ENCODE measurements at regions not wholly inside any gene's neighbourhood (a gene's known extent, or its start where the extent isn't known, plus 50 kb on each side); places are given as distances from the start of the nearest gene placed in this dataset.
"Not testable (repeated sequence)": the region's sequence is repeated elsewhere in the genome, so short reads cannot be mapped to it uniquely, and the experiment has no call there.

DNA sequence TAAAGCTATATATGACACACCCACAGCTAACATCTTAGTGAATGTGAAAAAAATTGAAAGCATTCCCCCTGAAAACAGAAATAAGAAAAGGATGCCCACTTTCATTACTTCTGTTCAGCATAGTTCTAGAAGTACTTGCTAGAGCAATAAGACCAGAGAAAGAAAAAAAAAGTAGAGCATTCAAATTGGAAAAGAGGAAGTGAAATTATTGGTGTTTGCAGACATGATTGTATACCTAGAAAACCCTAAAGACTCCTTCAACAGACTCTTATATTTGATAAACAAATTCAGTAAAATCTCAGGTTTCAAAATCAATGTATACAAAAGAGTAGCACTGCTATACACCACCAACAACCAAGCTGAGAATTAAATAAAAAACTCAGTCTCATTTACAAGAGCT is 1461.0 kb downstream of the AMY1C start:
- TF ChIP-seq, protein P1, sequence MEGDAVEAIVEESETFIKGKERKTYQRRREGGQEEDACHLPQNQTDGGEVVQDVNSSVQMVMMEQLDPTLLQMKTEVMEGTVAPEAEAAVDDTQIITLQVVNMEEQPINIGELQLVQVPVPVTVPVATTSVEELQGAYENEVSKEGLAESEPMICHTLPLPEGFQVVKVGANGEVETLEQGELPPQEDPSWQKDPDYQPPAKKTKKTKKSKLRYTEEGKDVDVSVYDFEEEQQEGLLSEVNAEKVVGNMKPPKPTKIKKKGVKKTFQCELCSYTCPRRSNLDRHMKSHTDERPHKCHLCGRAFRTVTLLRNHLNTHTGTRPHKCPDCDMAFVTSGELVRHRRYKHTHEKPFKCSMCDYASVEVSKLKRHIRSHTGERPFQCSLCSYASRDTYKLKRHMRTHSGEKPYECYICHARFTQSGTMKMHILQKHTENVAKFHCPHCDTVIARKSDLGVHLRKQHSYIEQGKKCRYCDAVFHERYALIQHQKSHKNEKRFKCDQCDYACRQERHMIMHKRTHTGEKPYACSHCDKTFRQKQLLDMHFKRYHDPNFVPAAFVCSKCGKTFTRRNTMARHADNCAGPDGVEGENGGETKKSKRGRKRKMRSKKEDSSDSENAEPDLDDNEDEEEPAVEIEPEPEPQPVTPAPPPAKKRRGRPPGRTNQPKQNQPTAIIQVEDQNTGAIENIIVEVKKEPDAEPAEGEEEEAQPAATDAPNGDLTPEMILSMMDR (IDR thresholded peaks at IDR 0.05; ENCODE audit: extremely low read depth, insufficient read depth, missing control alignments), result no peak
- in situ Hi-C loops (cut with MboI; ENCODE audit: low pct_unique_long_range_greater_than_20kb, low sequenced_read_pairs, unreplicated experiment), result no loop called here
- no peak for DNase-seq (ENCODE audit: low spot score)

DNA sequence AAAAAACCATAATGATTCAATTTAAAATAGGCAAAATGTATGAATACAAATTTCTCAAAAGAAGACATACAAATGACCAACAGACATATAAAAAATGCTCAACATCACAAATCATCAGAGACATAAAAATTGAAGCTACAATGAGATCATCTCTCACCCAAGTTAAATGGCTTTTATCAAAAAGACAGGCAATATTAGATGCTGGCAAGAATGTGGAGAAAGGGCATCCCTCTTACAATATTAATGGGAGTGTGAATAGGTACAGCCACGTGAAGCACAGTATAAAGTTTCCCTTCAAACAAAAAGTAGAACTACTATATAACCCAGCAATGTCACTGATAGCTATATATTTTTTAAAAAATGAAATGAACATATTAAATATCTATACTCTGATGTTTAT is 1481.7 kb downstream of the AMY1C start:
- TF ChIP-seq, protein P1 (IDR thresholded peaks at IDR 0.05; ENCODE audit: extremely low read depth, insufficient read depth, missing control alignments), result no peak
- in situ Hi-C loops (cut with MboI; ENCODE audit: low pct_unique_long_range_greater_than_20kb, low sequenced_read_pairs, unreplicated experiment), result no loop called here

DNA sequence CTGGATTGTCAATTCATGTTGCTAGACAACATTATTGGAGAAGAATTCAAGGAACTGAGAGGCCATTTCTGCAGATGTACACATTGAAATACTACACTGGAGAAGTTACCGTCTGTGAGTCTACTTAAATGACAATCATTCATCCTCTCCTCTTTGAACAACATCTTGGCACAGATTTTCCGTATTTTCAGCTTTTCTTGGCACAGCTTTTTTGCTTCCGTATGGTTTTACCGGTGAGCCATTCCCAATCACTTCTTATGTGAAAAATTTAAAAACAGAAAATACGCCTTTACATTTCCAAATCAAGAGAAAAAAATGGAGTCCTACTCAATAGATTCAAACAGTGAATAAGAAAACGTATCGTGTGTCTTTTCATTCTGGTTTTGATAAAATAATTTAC is 1493.7 kb downstream of the AMY1C start:
- DNase-seq (ENCODE audit: low spot score), result no peak
- in situ Hi-C loops (cut with MboI; ENCODE audit: low pct_unique_long_range_greater_than_20kb, low sequenced_read_pairs, unreplicated experiment), result no loop called here
- TF ChIP-seq, protein P1 (IDR thresholded peaks at IDR 0.05; ENCODE audit: extremely low read depth, insufficient read depth, missing control alignments), result no peak

More for the DNA sequence above, 1481.7 kb downstream of the AMY1C start:
- DNase-seq (ENCODE audit: low spot score), result no peak

DNA sequence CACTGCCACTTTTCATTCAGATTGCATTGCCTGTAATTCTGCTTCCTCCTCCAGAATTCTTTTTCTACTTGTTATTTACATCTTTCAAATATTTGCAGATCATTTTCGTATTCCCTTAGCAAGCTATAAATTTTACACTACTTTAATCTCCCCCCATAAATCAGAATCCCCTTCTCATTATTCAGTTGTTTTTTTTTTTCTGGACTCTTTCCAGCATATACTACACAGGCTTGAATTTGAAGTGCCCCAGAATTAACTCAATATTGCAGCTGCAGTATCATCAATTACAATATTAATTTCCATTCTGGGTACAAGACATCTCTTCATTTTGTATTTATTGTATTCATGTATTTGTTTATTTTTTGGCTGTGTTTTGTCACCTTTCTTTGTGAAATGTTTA is 1494.3 kb downstream of the AMY1C start:
- in situ Hi-C loops (cut with MboI; ENCODE audit: low pct_unique_long_range_greater_than_20kb, low sequenced_read_pairs, unreplicated experiment), result no loop called here
- TF ChIP-seq, protein P1 (IDR thresholded peaks at IDR 0.05; ENCODE audit: extremely low read depth, insufficient read depth, missing control alignments), result no peak
- no peak for DNase-seq (ENCODE audit: low spot score)

DNA sequence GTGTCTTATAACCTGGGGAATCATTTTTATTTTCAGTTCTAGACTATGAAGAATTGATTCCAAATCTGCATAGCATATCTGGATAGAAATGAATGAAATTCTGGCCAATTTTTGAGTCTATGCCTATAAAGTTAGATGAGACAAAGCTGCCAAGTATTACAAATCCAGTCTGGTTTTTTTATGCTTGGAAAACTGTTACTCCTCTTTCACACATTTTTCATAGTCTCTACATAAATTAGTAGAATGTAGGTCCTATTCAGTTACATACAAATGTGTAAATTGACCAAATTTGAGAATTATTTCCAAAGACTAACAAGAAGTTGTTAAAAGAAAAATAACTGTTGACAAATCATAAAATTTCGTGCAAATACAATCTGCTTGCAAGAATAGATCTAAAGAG is 1505.2 kb downstream of the AMY1C start:
- no peak for DNase-seq (ENCODE audit: low spot score)
- in situ Hi-C loops (cut with MboI; ENCODE audit: low pct_unique_long_range_greater_than_20kb, low sequenced_read_pairs, unreplicated experiment), result no loop called here
- TF ChIP-seq, protein P1 (IDR thresholded peaks at IDR 0.05; ENCODE audit: extremely low read depth, insufficient read depth, missing control alignments), result no peak

DNA sequence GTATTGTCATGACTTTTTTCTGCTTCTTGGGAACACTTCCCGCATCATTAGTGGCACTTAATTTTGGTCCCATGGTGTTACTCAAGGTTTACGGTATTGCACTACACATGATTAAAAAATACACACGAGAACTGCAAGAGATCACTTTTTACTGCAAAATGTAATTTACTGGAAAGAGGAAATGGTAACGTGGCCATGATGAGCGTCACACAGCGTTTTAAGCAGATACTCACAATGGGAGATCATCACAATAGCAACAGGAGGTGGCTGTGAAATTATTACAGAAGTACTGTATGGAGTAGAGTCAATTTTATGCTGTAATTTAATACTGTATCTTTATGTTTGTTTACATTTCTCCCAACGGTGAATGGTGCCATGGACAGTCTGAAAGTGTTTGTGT is 1510.3 kb downstream of the AMY1C start:
- TF ChIP-seq, protein P1 (IDR thresholded peaks at IDR 0.05; ENCODE audit: extremely low read depth, insufficient read depth, missing control alignments), result no peak
- no peak for DNase-seq (ENCODE audit: low spot score)
- in situ Hi-C loops (cut with MboI; ENCODE audit: low pct_unique_long_range_greater_than_20kb, low sequenced_read_pairs, unreplicated experiment), result no loop called here

DNA sequence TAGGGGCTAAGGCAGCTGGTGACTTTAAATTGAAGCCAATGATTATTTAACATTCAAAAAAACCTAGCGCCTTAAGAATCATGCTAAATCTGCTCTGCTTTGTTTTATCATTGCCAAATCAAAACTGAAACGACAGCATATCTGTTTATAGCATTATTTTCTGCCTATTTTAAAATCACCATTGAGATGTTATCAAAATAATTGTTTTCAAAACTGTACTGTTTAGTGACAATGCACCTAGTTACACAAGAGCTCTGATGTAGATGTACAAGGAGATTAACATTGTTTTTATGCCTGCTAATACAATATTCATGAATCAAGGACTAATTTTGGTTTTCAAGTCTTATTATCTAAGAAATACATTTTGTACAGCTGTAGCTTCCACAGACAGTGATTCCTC is 1521.3 kb downstream of the AMY1C start:
- no peak for DNase-seq (ENCODE audit: low spot score)
- in situ Hi-C loops (cut with MboI; ENCODE audit: low pct_unique_long_range_greater_than_20kb, low sequenced_read_pairs, unreplicated experiment), result no loop called here
- TF ChIP-seq, protein P1 (IDR thresholded peaks at IDR 0.05; ENCODE audit: extremely low read depth, insufficient read depth, missing control alignments), result no peak

DNA sequence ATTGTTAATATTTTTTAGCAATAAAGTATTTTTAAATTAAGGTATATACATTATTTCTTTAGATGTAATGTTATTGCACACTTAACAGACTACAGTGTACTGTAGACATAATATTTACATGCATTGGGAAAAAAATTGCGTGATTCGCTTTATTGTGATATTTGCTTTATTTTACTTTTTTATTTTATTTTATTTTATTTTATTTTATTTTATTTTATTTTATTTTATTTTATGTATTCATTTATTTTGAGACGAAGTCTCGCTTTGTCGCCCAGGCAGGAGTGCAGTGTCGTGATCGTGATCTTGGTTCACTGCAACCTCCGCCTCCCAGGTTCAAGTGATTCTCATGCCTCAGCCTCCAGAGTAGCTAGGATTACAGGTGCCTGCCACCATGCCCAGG is 1522.7 kb downstream of the AMY1C start:
- in situ Hi-C loops (cut with MboI; ENCODE audit: low pct_unique_long_range_greater_than_20kb, low sequenced_read_pairs, unreplicated experiment); DNase-seq (ENCODE audit: low spot score): not testable (repeated sequence)

Measured in GM13977 (cell line).